Fibroblast of lung (primary cell): ENCODE measurements at regions not wholly inside any gene's neighbourhood (a gene's known extent, or its start where the extent isn't known, plus 50 kb on each side); places are given as distances from the start of the nearest gene placed in this dataset.
A peak's percentile ranks its signal among the peaks of the same experiment; 100 is the strongest.

Experiments
- DNase-seq, 2 donors: peaks; one replicate each; pipeline versions ENCODE4 v3.0.0 to v3.0.0-alpha.2; 2010; ENCODE audit warnings: low read depth in 2 of 2
- H2AFZ ChIP-seq: 2 replicates; pipeline ENCODE4 v1.5.1; 2012; ENCODE audit warnings: low read length, control low read depth, inconsistent platforms
- H3K27ac ChIP-seq: 2 replicates; pipeline ENCODE4 v1.5.1; 2011; ENCODE audit warnings: low read length, control low read depth; ENCODE audit not compliant: insufficient read depth
- H3K27me3 ChIP-seq: 2 replicates; pipeline ENCODE4 v1.5.1; 2011; ENCODE audit warnings: mild to moderate bottlenecking, low read length; ENCODE audit not compliant: control insufficient read depth, insufficient read depth
- H3K36me3 ChIP-seq: 2 replicates; pipeline ENCODE4 v1.5.1; 2011; ENCODE audit warnings: low read length; ENCODE audit not compliant: control insufficient read depth, insufficient read depth
- H3K4me1 ChIP-seq: 2 replicates; pipeline ENCODE4 v1.5.1; 2011; ENCODE audit warnings: low read length; ENCODE audit not compliant: control insufficient read depth, insufficient read depth; ENCODE audit errors: extremely low read depth
- H3K4me2 ChIP-seq: 2 replicates; pipeline ENCODE4 v1.5.1; 2011; ENCODE audit warnings: low read length, control low read depth; ENCODE audit not compliant: insufficient read depth; ENCODE audit errors: extremely low read depth
- H3K4me3 ChIP-seq, 4 experiments: fragments of 200-600 bp in 1 of 4; sonication (generic) in 1 of 4; replicated peaks in 1 of 4; 2 replicates each; pipeline ENCODE4 v1.5.1; 2011 to 2016; ENCODE audit warnings: low read length in 4 of 4, low read depth in 3 of 4, mild to moderate bottlenecking in 3 of 4, control low read depth in 2 of 4, inconsistent platforms in 1 of 4, mixed read lengths in 1 of 4; ENCODE audit not compliant: insufficient read depth in 1 of 4; ENCODE audit errors: control extremely low read depth in 1 of 4
- H3K79me2 ChIP-seq: 2 replicates; pipeline ENCODE4 v1.5.1; 2012; ENCODE audit warnings: mild to moderate bottlenecking, low read length, inconsistent platforms; ENCODE audit not compliant: control insufficient read depth, insufficient read depth
- H3K9ac ChIP-seq: 2 replicates; pipeline ENCODE4 v1.5.1; 2011; ENCODE audit warnings: mild to moderate bottlenecking, low read length, control low read depth; ENCODE audit not compliant: insufficient read depth
- H3K9me3 ChIP-seq: 2 replicates; pipeline ENCODE4 v1.5.1; 2012; ENCODE audit warnings: low read depth, low read length; ENCODE audit not compliant: control insufficient read depth, insufficient read depth
- H4K20me1 ChIP-seq: 2 replicates; pipeline ENCODE4 v1.5.1; 2011; ENCODE audit warnings: low read length; ENCODE audit not compliant: control insufficient read depth, insufficient read depth; ENCODE audit errors: extremely low read depth
- EZH2 ChIP-seq: IDR thresholded peaks from 2 replicates; pipeline ENCODE4 v1.5.1; 2012; ENCODE audit warnings: low read length, control low read depth, mild to moderate bottlenecking; ENCODE audit errors: missing control alignments
- TF ChIP-seq, protein P1 (sequence below), 2 donors: IDR thresholded peaks in 1 of 2; conservative IDR thresholded peaks in 1 of 2; 1 replicate in 1 of 2; 2 replicates in 1 of 2; pipeline ENCODE4 v1.5.1; 2011 to 2012; ENCODE audit warnings: low read length in 2 of 2, control low read depth in 1 of 2, inconsistent platforms in 1 of 2, low read depth in 1 of 2, mild to moderate bottlenecking in 1 of 2

- no peak overlapping the region for H3K9ac ChIP-seq
- no peak overlapping the region for H3K4me2 ChIP-seq
- no peak overlapping the region for H2AFZ ChIP-seq
- H3K27me3 ChIP-seq: no peaks in the 10 kb centered on the region
- H3K27ac ChIP-seq: no peak overlapping the region
- H3K4me1 ChIP-seq: peaks cover 3% of the 10 kb centered on the region
- H3K79me2 ChIP-seq: no peaks in the 10 kb centered on the region
- TF ChIP-seq, protein P1, sequence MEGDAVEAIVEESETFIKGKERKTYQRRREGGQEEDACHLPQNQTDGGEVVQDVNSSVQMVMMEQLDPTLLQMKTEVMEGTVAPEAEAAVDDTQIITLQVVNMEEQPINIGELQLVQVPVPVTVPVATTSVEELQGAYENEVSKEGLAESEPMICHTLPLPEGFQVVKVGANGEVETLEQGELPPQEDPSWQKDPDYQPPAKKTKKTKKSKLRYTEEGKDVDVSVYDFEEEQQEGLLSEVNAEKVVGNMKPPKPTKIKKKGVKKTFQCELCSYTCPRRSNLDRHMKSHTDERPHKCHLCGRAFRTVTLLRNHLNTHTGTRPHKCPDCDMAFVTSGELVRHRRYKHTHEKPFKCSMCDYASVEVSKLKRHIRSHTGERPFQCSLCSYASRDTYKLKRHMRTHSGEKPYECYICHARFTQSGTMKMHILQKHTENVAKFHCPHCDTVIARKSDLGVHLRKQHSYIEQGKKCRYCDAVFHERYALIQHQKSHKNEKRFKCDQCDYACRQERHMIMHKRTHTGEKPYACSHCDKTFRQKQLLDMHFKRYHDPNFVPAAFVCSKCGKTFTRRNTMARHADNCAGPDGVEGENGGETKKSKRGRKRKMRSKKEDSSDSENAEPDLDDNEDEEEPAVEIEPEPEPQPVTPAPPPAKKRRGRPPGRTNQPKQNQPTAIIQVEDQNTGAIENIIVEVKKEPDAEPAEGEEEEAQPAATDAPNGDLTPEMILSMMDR (conservative IDR thresholded peaks at IDR 0.05 in 1 of 2, IDR thresholded peaks at IDR 0.05 in 1 of 2; ENCODE audit: low read depth in 1 of 2, low read length in 2 of 2): no peak
- TF ChIP-seq EZH2: no peak
- no peaks in the 10 kb centered on the region for H4K20me1 ChIP-seq
- H3K36me3 ChIP-seq: no peaks in the 10 kb centered on the region
- DNase-seq: no peak
- no peak overlapping the region for H3K4me3 ChIP-seq
- H3K9me3 ChIP-seq: no peaks in the 10 kb centered on the region
Measured at GRCh38 chr9:73053543-73053942, 98.1 kb upstream of the ANXA1 start.

DNA sequence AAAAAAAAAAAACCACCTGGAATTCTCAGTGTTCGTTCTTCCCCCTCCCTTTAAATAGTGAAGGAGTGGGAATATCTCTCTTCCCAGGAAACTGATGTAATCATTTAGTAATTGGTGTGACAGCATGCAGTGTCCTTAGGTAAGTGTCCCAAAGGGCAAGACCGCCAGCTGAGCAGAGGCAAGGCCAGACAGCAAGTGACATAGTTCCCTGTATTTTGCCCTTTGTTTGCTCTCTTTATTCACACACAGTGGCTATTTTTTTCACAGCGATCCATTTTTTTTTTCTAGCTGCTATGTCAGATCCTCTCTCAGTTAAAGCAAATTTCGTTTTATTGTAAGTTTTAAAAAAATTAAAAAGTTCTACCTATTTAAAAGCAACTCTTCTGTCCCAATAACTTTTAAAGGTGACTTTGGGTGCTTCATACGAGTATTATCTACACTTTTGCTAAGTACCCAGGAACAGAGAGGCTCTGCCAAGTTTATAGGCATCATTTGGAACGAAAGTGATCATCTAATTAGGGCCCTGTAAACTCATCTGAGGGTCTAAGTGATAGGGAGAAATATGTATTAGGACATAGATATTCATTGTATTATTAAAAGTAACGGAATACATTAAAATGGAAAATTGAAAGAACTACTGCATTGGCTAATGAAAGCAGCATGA, 98.2 kb upstream of the ALDH1A1 start:
- no peak overlapping the region for H3K4me2 ChIP-seq
- no peaks in the 10 kb centered on the region for H3K9me3 ChIP-seq
- no peaks in the 10 kb centered on the region for H4K20me1 ChIP-seq
- no peak overlapping the region for H3K4me3 ChIP-seq
- no peaks in the 10 kb centered on the region for H3K79me2 ChIP-seq
- no peak overlapping the region for H3K27ac ChIP-seq
- H3K9ac ChIP-seq: no peak overlapping the region
- no peak for DNase-seq
- TF ChIP-seq, protein P1 (conservative IDR thresholded peaks at IDR 0.05 in 1 of 2, IDR thresholded peaks at IDR 0.05 in 1 of 2; ENCODE audit: low read depth in 1 of 2, low read length in 2 of 2): no peak
- H3K4me1 ChIP-seq: peaks cover 3% of the 10 kb centered on the region
- H3K36me3 ChIP-seq: no peaks in the 10 kb centered on the region
- H2AFZ ChIP-seq: peak overlapping the region; percentile 63
- H3K27me3 ChIP-seq: no peaks in the 10 kb centered on the region

GRCh38 chr9:73050065-73050816, 97.4 kb upstream of the ALDH1A1 start:
- H3K27ac ChIP-seq: no peak overlapping the region
- no peaks in the 10 kb centered on the region for H3K79me2 ChIP-seq
- H3K4me1 ChIP-seq: peaks cover 3% of the 10 kb centered on the region
- no peaks in the 10 kb centered on the region for H4K20me1 ChIP-seq
- H2AFZ ChIP-seq: no peak overlapping the region
- no peak overlapping the region for H3K9ac ChIP-seq
- no peaks in the 10 kb centered on the region for H3K9me3 ChIP-seq
- H3K4me2 ChIP-seq: peak overlapping the region; percentile 34
- no peaks in the 10 kb centered on the region for H3K27me3 ChIP-seq
- DNase-seq: peak; percentile 36 to 61
- TF ChIP-seq, protein P1 (conservative IDR thresholded peaks at IDR 0.05 in 1 of 2, IDR thresholded peaks at IDR 0.05 in 1 of 2; ENCODE audit: low read depth in 1 of 2, low read length in 2 of 2): peak; percentile 7 to 29
- no peak for TF ChIP-seq EZH2
- H3K36me3 ChIP-seq: no peaks in the 10 kb centered on the region
- no peak overlapping the region for H3K4me3 ChIP-seq
